Liver (tissue), 8 donors: ENCODE measurements at regions not wholly inside any gene's neighbourhood (a gene's known extent, or its start where the extent isn't known, plus 50 kb on each side); places are given as distances from the start of the nearest gene placed in this dataset.

Source experiments
- DNase-seq: peaks from one replicate; pipeline ENCODE4 v3.0.0-alpha.2; 2017; ENCODE audit warnings: low spot score
- H3K27ac ChIP-seq, 2 donors: one replicate each; pipeline ENCODE4 v1.7.0; 2013; ENCODE audit warnings: inconsistent platforms in 2 of 2, low read length in 2 of 2, control low read depth in 1 of 2, low read depth in 1 of 2, mild to moderate bottlenecking in 1 of 2
- H3K27me3 ChIP-seq, 4 donors: one replicate each; pipeline versions ENCODE4 v1.6.1 to v1.7.0; 2013; ENCODE audit warnings: low read length in 3 of 4, inconsistent platforms in 1 of 4, mild to moderate bottlenecking in 1 of 4, moderate library complexity in 1 of 4; ENCODE audit not compliant: control insufficient read depth in 4 of 4, insufficient read depth in 4 of 4
- H3K36me3 ChIP-seq, 4 donors: one replicate each; pipeline versions ENCODE4 v1.6.1 to v1.7.0; 2013; ENCODE audit warnings: low read length in 3 of 4, mild to moderate bottlenecking in 3 of 4, low read depth in 1 of 4, moderate library complexity in 1 of 4; ENCODE audit not compliant: control insufficient read depth in 4 of 4, insufficient read depth in 3 of 4
- H3K4me1 ChIP-seq, 4 donors: one replicate each; pipeline versions ENCODE4 v1.6.1 to v1.7.0; 2013; ENCODE audit warnings: low read length in 3 of 4, mild to moderate bottlenecking in 3 of 4, moderate library complexity in 1 of 4; ENCODE audit not compliant: control insufficient read depth in 4 of 4, insufficient read depth in 4 of 4
- H3K4me3 ChIP-seq, 3 donors: one replicate each; pipeline versions ENCODE4 v1.6.1 to v1.7.0; 2013; ENCODE audit warnings: low read length in 3 of 3, control low read depth in 1 of 3, low read depth in 1 of 3, mild to moderate bottlenecking in 1 of 3
- H3K9ac ChIP-seq, 2 donors: one replicate each; pipeline ENCODE4 v1.7.0; 2013; ENCODE audit warnings: low read length in 2 of 2, mild to moderate bottlenecking in 2 of 2, moderate library complexity in 2 of 2, control low read depth in 1 of 2, low read depth in 1 of 2
- H3K9me3 ChIP-seq, 4 donors: one replicate each; pipeline versions ENCODE4 v1.6.1 to v1.7.0; 2013; ENCODE audit warnings: low read length in 3 of 4; ENCODE audit not compliant: control insufficient read depth in 4 of 4
- ATF3 ChIP-seq: IDR thresholded peaks from 2 replicates; pipeline ENCODE4 v1.6.1; 2016; ENCODE audit warnings: antibody characterized with exemption
- FOXA2 ChIP-seq: IDR thresholded peaks from 2 replicates; pipeline ENCODE4 v1.6.1; 2016; ENCODE audit warnings: antibody characterized with exemption
- HNF4A ChIP-seq, 2 donors: conservative IDR thresholded peaks; 2 replicates each; pipeline ENCODE4 v1.6.1; 2016; ENCODE audit warnings: antibody characterized with exemption in 2 of 2, mild to moderate bottlenecking in 2 of 2
- HNF4G ChIP-seq: IDR thresholded peaks from 2 replicates; pipeline ENCODE4 v1.6.1; 2016; ENCODE audit warnings: antibody characterized with exemption
- JUND ChIP-seq, 2 donors: IDR thresholded peaks; 2 replicates each; pipeline ENCODE4 v1.6.1; 2016; ENCODE audit warnings: antibody characterized with exemption in 2 of 2
- NR2F2 ChIP-seq: IDR thresholded peaks from 2 replicates; pipeline ENCODE4 v1.6.1; 2016; ENCODE audit warnings: antibody characterized with exemption
- RAD21 ChIP-seq, 2 donors: IDR thresholded peaks; 2 replicates each; pipeline ENCODE4 v1.6.1; 2016; ENCODE audit warnings: antibody characterized with exemption in 2 of 2, mild to moderate bottlenecking in 2 of 2
- REST ChIP-seq: IDR thresholded peaks from 2 replicates; pipeline ENCODE4 v1.6.1; 2016; ENCODE audit warnings: antibody characterized with exemption, mild to moderate bottlenecking
- RXRA ChIP-seq, 2 donors: IDR thresholded peaks; 2 replicates each; pipeline ENCODE4 v1.6.1; 2017 to 2018; ENCODE audit warnings: antibody characterized with exemption in 2 of 2, mild to moderate bottlenecking in 1 of 2
- SP1 ChIP-seq: IDR thresholded peaks from 2 replicates; pipeline ENCODE4 v1.6.1; 2018; ENCODE audit warnings: antibody characterized with exemption, mild to moderate bottlenecking
- TAF1 ChIP-seq: conservative IDR thresholded peaks from 2 replicates; pipeline ENCODE4 v1.6.1; 2016; ENCODE audit warnings: antibody characterized with exemption, mild to moderate bottlenecking
- WGBS: extraction: QIAGEN DNeasy Blood & Tissue Kit; methylation state at CpG from one replicate; pipeline ENCODE4 v1.1.7; 2013; 5-methylcytosine and 5-hydroxymethylcytosine counted together
- TF ChIP-seq, protein P1 (sequence below): fragments of 150-350 bp; IDR thresholded peaks from 2 replicates; pipeline ENCODE4 v1.5.1; 2017; ENCODE audit warnings: improper control_type of control experiment, low read depth, low read length; ENCODE audit not compliant: missing input control
- TF ChIP-seq, protein P2 (sequence below): IDR thresholded peaks from 2 replicates; pipeline ENCODE4 v1.6.1; 2016; ENCODE audit warnings: antibody characterized with exemption
- donor health status: healthy.
- donor health status: healthy.
- donor health status: healthy.
- donor health status: healthy.
- donor health status: healthy.

- DNase-seq, result no peak
- no peaks in the 10 kb centered on the region for H3K36me3 ChIP-seq
- H3K27me3 ChIP-seq, result no peaks in the 10 kb centered on the region
- no peak overlapping the region for H3K4me3 ChIP-seq
- WGBS, result 58% methylated on average over 10 of the region's 10 CpGs
- H3K9ac ChIP-seq, result no peak overlapping the region
- peaks cover 0 to 1% (median 0%) of the 10 kb centered on the region in 4 donors for H3K9me3 ChIP-seq
- H3K27ac ChIP-seq, result no peak overlapping the region
- TF ChIP-seq FOXA2 (no peak), NR2F2 (no peak), TAF1 (no peak), JUND (IDR thresholded peaks at IDR 0.05) (no peak), HNF4A (conservative IDR thresholded peaks at IDR 0.05) (no peak), REST (no peak), RAD21 (IDR thresholded peaks at IDR 0.05) (no peak), ATF3 (no peak)
- TF ChIP-seq, protein P1, sequence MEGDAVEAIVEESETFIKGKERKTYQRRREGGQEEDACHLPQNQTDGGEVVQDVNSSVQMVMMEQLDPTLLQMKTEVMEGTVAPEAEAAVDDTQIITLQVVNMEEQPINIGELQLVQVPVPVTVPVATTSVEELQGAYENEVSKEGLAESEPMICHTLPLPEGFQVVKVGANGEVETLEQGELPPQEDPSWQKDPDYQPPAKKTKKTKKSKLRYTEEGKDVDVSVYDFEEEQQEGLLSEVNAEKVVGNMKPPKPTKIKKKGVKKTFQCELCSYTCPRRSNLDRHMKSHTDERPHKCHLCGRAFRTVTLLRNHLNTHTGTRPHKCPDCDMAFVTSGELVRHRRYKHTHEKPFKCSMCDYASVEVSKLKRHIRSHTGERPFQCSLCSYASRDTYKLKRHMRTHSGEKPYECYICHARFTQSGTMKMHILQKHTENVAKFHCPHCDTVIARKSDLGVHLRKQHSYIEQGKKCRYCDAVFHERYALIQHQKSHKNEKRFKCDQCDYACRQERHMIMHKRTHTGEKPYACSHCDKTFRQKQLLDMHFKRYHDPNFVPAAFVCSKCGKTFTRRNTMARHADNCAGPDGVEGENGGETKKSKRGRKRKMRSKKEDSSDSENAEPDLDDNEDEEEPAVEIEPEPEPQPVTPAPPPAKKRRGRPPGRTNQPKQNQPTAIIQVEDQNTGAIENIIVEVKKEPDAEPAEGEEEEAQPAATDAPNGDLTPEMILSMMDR, result no peak
- no peaks in the 10 kb centered on the region for H3K4me1 ChIP-seq
These were observed 299.7 kb downstream of the CDCA7 start for GRCh38 chr2:173654161-173654895.

DNA sequence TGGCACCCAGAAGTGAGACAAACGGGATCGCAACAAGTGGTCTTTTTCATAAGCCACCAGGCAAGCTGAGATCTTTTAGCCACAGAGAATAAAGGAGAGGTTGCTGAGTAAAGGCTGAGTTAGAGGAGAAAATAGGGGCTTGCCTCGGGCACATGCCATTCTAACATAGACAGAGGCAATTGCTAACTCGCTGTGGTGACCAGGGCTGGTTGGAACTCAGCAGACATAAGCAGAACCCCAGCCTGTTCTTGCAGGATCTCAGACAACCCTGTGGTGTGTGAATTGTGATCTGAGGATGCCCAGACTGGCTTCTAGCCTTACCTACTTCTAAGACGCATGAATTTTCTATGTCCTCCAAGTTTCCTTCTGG is 300.2 kb downstream of the CDCA7 start:
- peaks cover 0 to 1% (median 0%) of the 10 kb centered on the region in 4 donors for H3K9me3 ChIP-seq
- H3K4me3 ChIP-seq, result no peak overlapping the region
- H3K9ac ChIP-seq, result no peak overlapping the region
- H3K36me3 ChIP-seq, result no peaks in the 10 kb centered on the region
- no peaks in the 10 kb centered on the region for H3K27me3 ChIP-seq
- TF ChIP-seq, protein P2, sequence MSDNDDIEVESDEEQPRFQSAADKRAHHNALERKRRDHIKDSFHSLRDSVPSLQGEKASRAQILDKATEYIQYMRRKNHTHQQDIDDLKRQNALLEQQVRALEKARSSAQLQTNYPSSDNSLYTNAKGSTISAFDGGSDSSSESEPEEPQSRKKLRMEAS, result no peak
- TF ChIP-seq RXRA (IDR thresholded peaks at IDR 0.05), result no peak
- TF ChIP-seq JUND (IDR thresholded peaks at IDR 0.05), result no peak
- no peak for TF ChIP-seq TAF1
- TF ChIP-seq, protein P1, result no peak
- no peak for TF ChIP-seq FOXA2
- no peak for TF ChIP-seq SP1
- no peak for TF ChIP-seq HNF4G
- no peak overlapping the region for H3K27ac ChIP-seq
- 88% methylated on average over 5 of the region's 5 CpGs for WGBS
- no peaks in the 10 kb centered on the region for H3K4me1 ChIP-seq
- no peak for DNase-seq
